Transverse colon (tissue), 4 donors: ENCODE measurements at regions not wholly inside any gene's neighbourhood (a gene's known extent, or its start where the extent isn't known, plus 50 kb on each side); places are given as distances from the start of the nearest gene placed in this dataset.
"Not testable (repeated sequence)": the region's sequence is repeated elsewhere in the genome, so short reads cannot be mapped to it uniquely, and the experiment has no call there.

Source experiments
- CTCF ChIP-seq, 5 experiments: fragments of 200-600 bp in 3 of 5; fragments of 450-650 bp in 2 of 5; sonication (generic) in 3 of 5; IDR thresholded peaks; 1 replicate in 2 of 5; 2 replicates in 3 of 5; pipeline ENCODE4 v1.5.1; 2016 to 2017; ENCODE audit warnings: antibody characterized with exemption in 5 of 5, inconsistent platforms in 3 of 5, mild to moderate bottlenecking in 2 of 5, moderate library complexity in 1 of 5
- EP300 ChIP-seq: sonication (generic); formaldehyde crosslinking; IDR thresholded peaks from one replicate; pipeline ENCODE4 v1.6.1; 2017; ENCODE audit warnings: antibody characterized with exemption, low read depth
- POLR2A ChIP-seq: fragments of 450-650 bp; IDR thresholded peaks from one replicate; pipeline ENCODE4 v1.6.1; 2016; ENCODE audit warnings: antibody characterized with exemption, mild to moderate bottlenecking, moderate library complexity
- POLR2AphosphoS5 ChIP-seq, 3 donors: sonication (generic); formaldehyde crosslinking; IDR thresholded peaks; one replicate each; pipeline ENCODE4 v1.6.1; 2016; ENCODE audit warnings: antibody characterized with exemption in 3 of 3

GRCh38 chr6:57942966-57943365, 625.5 kb downstream of the PRIM2 start:
- not testable (repeated sequence) for TF ChIP-seq CTCF (IDR thresholded peaks at IDR 0.05); EP300; POLR2A; POLR2AphosphoS5 (IDR thresholded peaks at IDR 0.05)
